GM19455 (cell line): ENCODE measurements at regions not wholly inside any gene's neighbourhood (a gene's known extent, or its start where the extent isn't known, plus 50 kb on each side); places are given as distances from the start of the nearest gene placed in this dataset.

Source experiments
- ATAC-seq: cut with Tn5 transposase; IDR thresholded peaks from one replicate; pipeline ENCODE4 v1.9.1; 2021; ENCODE audit not compliant: unreplicated experiment

GRCh38 chr9:89985068-89985467 is 380.3 kb downstream of the GADD45G start:
- ATAC-seq: no peak

GRCh38 chr9:89986190-89986589 is 381.4 kb downstream of the GADD45G start:
- no peak for ATAC-seq

DNA sequence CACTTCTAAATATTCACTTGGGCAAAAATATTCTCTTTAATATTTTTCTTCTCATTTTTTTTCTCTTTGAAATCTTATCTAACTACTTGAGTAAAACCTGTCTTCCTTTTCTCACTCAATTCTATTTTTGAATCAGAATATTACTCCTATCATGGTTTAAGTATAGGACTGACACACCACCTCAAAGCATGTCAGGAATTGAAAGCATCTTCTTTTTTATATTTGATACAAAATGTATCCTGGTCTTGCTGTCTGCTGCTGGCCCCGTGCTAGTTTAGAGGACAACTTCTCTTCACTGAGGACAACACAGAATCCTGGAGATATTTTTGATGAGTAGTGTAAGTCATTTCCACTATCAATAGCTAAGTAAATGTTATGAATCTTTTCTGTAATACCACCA is 383.6 kb downstream of the GADD45G start:
- ATAC-seq: no peak

GRCh38 chr9:89991204-89991790 is 386.5 kb downstream of the GADD45G start:
- no peak for ATAC-seq

DNA sequence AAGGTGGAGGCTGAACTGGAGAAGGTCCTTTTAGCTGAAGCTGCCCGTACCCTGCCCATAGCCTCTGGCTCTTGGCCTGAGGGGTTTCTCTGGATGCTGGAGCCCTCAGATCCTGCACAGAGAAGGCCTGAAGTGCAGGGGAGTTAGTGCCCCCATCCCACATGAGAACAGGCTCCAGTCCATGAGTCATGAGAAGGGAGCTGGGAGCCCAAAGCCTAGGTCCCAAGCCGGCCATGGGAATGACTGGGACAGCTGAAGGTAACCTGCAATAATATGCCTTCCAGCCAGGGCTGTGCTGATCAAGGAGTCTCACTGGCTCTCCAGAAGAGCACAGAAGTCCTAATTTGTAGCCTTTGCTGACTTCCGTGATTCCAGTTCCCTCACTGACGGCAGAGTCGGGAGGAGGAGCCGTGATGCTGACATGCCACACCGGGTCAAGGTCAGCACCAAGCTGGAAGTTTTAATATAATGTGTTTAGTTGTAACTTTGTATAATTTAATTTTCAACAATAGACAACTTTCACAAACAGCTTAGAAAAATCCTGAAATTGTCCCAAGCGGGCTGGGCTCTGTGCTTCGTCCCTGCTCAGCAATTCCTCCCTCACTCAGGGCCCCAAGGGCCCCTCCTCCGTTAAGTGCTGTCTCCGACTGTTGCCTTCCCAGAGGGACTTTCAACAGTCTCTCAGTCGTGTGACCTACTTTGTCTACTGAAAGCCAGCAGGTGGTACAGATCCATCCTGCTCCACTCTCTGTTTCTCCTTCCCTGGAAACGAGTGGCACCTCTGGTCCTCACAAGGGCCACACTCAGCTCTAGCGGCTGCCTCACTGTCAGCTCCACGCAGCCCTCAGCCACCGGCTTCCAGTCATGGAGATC is 387.8 kb downstream of the GADD45G start:
- no peak for ATAC-seq

GRCh38 chr9:89993678-89994630 is 389.1 kb downstream of the GADD45G start:
- ATAC-seq: no peak

- no peak for ATAC-seq
These were observed 390.3 kb downstream of the GADD45G start for GRCh38 chr9:89994988-89995613.

- ATAC-seq: no peak
These were observed 391.3 kb downstream of the GADD45G start for GRCh38 chr9:89996116-89996515.

DNA sequence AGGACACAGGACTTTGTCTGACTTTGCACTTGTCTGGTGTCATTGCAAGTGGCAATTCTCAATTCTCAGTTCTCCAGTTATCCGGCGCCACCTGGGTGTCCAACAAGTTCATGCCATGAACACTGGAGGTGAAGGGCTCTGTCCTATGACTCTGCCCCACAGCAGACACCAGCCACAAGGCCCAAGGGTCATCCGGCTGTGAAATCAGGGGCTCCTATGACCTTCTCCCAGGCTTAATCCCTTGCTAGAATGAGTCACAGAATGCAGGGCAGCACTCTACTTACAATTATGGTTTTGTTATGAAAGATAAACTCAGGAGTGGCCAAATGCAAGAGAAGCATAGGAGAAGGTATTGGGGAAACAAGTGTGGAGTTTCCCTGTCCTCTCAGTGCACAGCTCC is 392.0 kb downstream of the GADD45G start:
- no peak for ATAC-seq

DNA sequence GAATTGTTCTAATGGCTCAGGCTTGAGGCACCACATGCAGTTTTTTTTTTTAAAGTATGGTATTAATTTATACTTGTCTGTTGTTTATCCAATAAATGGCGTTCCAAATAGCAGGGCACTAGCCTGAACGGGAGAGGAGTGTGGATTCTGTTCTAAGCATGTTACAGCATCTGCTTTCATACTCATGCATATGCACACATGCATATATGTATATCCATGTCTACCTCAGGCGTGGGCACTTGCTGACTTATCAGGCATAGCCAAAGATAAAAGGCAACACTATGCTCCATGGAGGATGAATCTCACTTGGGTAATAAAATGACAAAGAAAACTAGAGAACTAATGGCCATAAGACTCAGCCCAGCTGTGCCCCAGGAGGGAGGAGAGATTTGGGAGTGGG is 393.8 kb downstream of the GADD45G start:
- no peak for ATAC-seq

GRCh38 chr9:89999176-89999533 is 394.3 kb downstream of the GADD45G start:
- no peak for ATAC-seq

DNA sequence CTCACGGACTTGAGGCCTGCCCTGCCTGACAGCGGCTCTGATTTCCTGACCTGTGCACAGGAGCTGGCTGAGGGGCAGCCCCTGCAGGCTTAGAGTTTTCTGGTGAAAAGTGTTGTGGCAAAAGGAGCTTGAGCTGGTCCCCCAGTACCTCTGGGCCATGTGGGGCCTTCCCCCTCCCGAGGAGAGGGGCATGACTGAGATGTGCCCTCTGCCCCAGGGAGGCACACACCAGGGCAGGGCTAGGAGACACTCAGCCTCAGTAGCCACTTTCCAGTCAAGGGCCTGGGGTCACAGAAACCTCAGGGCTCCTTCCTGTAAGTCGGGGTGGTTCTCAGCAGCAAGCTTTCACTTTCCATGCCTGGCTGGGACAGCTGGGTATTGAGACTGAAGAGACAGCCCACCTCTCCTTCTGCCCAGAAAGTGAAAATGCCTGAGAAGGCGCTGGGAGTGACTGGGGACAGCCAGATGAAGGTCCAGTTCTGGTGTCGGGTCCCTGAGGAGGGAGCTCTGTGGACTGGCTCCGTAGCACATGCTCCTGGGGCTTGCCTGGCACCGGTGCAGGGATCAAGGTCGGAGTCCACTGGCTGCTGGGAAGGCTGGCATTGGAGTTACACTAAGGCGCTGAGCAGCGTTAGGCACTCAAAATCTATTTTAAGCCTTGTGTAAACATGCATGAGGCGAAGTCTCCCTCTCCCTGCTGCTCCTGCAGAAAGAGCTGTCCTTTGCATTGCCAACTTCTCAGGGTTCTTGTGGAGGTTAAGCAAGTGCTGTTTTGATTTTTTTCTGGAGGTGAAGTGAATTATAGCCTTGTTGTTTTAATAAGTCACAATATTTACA is 394.9 kb downstream of the GADD45G start:
- ATAC-seq: peak; percentile 96

DNA sequence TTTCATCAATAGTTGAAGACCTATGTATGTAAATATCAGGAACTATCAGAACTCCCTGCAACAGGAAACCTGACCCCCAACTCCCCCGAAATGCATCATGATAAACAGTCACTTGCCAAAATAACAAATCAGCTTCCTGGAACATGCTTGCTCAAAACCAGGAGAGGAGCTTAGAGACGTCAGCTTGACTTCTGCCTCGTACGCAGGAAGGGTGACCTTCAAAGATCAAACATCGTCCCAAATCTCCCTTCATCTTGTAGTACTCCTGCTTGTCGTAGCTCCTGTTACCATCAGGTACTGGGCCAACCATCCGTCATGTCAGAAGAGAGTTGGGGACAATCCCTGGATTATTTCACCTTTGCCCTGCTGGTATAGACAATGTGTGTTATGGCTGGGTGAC is 396.1 kb downstream of the GADD45G start:
- no peak for ATAC-seq

DNA sequence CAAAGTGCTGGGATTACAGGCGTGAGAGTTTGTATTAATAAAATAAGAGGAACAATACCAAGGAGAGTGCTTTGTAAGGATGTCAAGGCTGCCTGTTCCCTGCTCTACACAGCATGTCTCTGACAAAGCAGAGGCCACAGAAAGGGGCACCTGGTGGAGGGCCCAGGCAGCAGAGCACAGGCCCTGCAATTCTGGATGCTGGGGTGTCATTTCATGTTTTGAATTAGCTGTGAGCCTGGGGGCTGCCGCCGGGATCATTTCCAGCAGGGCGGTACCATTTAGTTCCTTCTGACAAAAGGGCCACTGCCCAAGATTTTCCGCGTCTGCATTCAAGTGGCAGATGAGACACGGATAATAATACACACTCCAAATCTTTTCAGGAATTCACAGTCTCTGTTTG is 396.9 kb downstream of the GADD45G start:
- no peak for ATAC-seq

GRCh38 chr9:90002397-90003271 is 397.8 kb downstream of the GADD45G start:
- no peak for ATAC-seq

GRCh38 chr9:90005388-90005787 is 400.6 kb downstream of the GADD45G start:
- ATAC-seq: no peak

GRCh38 chr9:90007516-90008440 is 403.0 kb downstream of the GADD45G start:
- no peak for ATAC-seq

DNA sequence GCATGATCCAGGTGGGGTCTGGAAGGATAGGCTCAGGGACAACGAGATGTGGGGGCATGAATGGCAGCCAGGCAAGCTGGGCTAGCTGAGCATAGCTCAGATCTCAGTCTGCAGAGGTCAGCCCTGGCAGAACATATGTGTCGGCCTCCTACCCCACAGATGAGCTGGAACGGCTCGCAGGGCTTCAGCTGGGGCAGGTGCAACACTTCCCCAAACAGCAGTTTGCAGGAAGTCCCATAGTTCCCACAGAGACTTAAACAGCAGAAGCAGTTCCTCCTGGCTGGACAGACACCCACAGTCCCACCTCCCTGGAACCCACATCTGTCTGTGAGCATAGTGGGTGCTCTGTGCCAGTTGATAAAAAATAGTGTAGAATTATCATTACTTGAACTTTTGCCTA is 404.6 kb downstream of the GADD45G start:
- no peak for ATAC-seq
